H1 (cell line): ENCODE measurements at regions not wholly inside any gene's neighbourhood (a gene's known extent, or its start where the extent isn't known, plus 50 kb on each side); places are given as distances from the start of the nearest gene placed in this dataset.

Experiments
- CTCF ChIA-PET: fragments of 300-600 bp; sonication (Branson Sonifier 250); formaldehyde crosslinking; loops from one replicate; lab custom pipeline; 2021; ENCODE audit not compliant: partially characterized antibody; lab: Charles Lee
- POLR2A ChIA-PET: fragments of 300-600 bp; sonication (Branson Sonifier 250); formaldehyde crosslinking; loops from one replicate; lab custom pipeline; 2021; ENCODE audit warnings: inconsistent platforms; ENCODE audit not compliant: partially characterized antibody; lab: Charles Lee
- DNase-seq, 2 experiments: peaks; one replicate each; pipeline versions ENCODE4 v3.0.0 to v3.0.0-alpha.2; 2010 to 2022; ENCODE audit warnings: low spot score in 2 of 2, low read depth in 1 of 2, mixed read lengths in 1 of 2
- FAIRE-seq: peaks from 2 replicates; lab custom pipeline; 2011; peaks lifted over from hg19 to GRCh38; lab: Jason Lieb, UNC
- H2AFZ ChIP-seq: 2 replicates; pipeline ENCODE4 v1.8.1; 2012; ENCODE audit warnings: low read length, inconsistent platforms
- H2AK5ac ChIP-seq: 2 replicates; pipeline ENCODE4 v1.6.1; 2013; ENCODE audit warnings: low read depth, low read length
- H2BK120ac ChIP-seq: replicated peaks from 2 replicates; pipeline ENCODE3; 2013; ENCODE audit warnings: low read depth, low read length, inconsistent platforms
- H2BK12ac ChIP-seq: 2 replicates; pipeline ENCODE4 v1.6.1; 2013; ENCODE audit warnings: low read depth, low read length
- H2BK15ac ChIP-seq: 2 replicates; pipeline ENCODE4 v1.6.1; 2013; ENCODE audit warnings: low read length
- H2BK20ac ChIP-seq: 2 replicates; pipeline ENCODE4 v1.6.1; 2013; ENCODE audit warnings: low read length
- H2BK5ac ChIP-seq: 2 replicates; pipeline ENCODE4 v1.6.1; 2013; ENCODE audit warnings: low read depth, low read length
- H3K14ac ChIP-seq: 2 replicates; pipeline ENCODE4 v1.6.1; 2013; ENCODE audit warnings: inconsistent platforms; ENCODE audit not compliant: insufficient read length
- H3K18ac ChIP-seq: 2 replicates; pipeline ENCODE4 v1.6.1; 2013; ENCODE audit warnings: low read length; ENCODE audit errors: extremely low read depth
- H3K23ac ChIP-seq: 2 replicates; pipeline ENCODE4 v1.6.1; 2013; ENCODE audit warnings: inconsistent platforms; ENCODE audit not compliant: insufficient read length
- H3K23me2 ChIP-seq: 2 replicates; pipeline ENCODE4 v1.6.1; 2013; ENCODE audit warnings: low read depth, low read length
- H3K27ac ChIP-seq: 2 replicates; pipeline ENCODE4 v1.6.1; 2011; ENCODE audit warnings: low read depth, low read length, inconsistent platforms
- H3K27me3 ChIP-seq, 4 experiments: replicated peaks in 1 of 4; 1 replicate in 1 of 4; 2 replicates in 3 of 4; pipeline versions ENCODE4 v1.6.1 to v1.8.1; 2011 to 2013; ENCODE audit warnings: low read length in 3 of 4, mild to moderate bottlenecking in 3 of 4, inconsistent platforms in 2 of 4, mixed read lengths in 2 of 4, moderate library complexity in 1 of 4; ENCODE audit not compliant: control insufficient read depth in 3 of 4, insufficient read depth in 3 of 4; ENCODE audit errors: extremely low read depth in 1 of 4
- H3K36me3 ChIP-seq, 4 experiments: 2 replicates each; pipeline versions ENCODE4 v1.6.1 to v1.8.1; 2011 to 2013; ENCODE audit warnings: mild to moderate bottlenecking in 4 of 4, low read length in 3 of 4, moderate library complexity in 2 of 4, control low read depth in 1 of 4, inconsistent platforms in 1 of 4; ENCODE audit not compliant: insufficient read depth in 4 of 4, control insufficient read depth in 2 of 4
- H3K4ac ChIP-seq: replicated peaks from 2 replicates; pipeline ENCODE3; 2013; ENCODE audit warnings: low read length, low read depth, mixed read lengths, inconsistent platforms; ENCODE audit not compliant: insufficient read length
- H3K4me1 ChIP-seq, 4 experiments: replicated peaks in 1 of 4; 1 replicate in 1 of 4; 2 replicates in 3 of 4; pipeline versions ENCODE4 v1.6.1 to v1.8.1; 2011 to 2013; ENCODE audit warnings: low read length in 3 of 4, inconsistent platforms in 2 of 4, mixed read lengths in 1 of 4; ENCODE audit not compliant: insufficient read depth in 4 of 4, control insufficient read depth in 3 of 4
- H3K4me2 ChIP-seq, 2 experiments: 2 replicates each; pipeline versions ENCODE4 v1.6.1 to v1.8.1; 2011 to 2013; ENCODE audit warnings: low read depth in 2 of 2, low read length in 2 of 2, control low read depth in 1 of 2, inconsistent platforms in 1 of 2, mild to moderate bottlenecking in 1 of 2; ENCODE audit not compliant: insufficient read depth in 1 of 2
- H3K4me3 ChIP-seq, 4 experiments: fragments of 200-600, 300-600 bp in 1 of 4; sonication (generic), shearing (Covaris generic), sonication (Bioruptor Twin) in 1 of 4; 2 replicates each; pipeline versions ENCODE4 v1.5.1 to v1.8.1; 2011 to 2016; ENCODE audit warnings: low read length in 4 of 4, low read depth in 3 of 4, control low read depth in 2 of 4, inconsistent platforms in 2 of 4, mild to moderate bottlenecking in 2 of 4, mixed read lengths in 1 of 4, moderate library complexity in 1 of 4; ENCODE audit not compliant: insufficient read depth in 2 of 4; ENCODE audit errors: extremely low read depth in 1 of 4
- H3K56ac ChIP-seq: replicated peaks from 2 replicates; pipeline ENCODE3; 2013; ENCODE audit warnings: low read depth, mild to moderate bottlenecking, mixed read lengths, low read length, inconsistent platforms; ENCODE audit not compliant: insufficient read length
- H3K79me1 ChIP-seq: 2 replicates; pipeline ENCODE4 v1.6.1; 2013; ENCODE audit warnings: low read depth, low read length, control low read depth
- H3K79me2 ChIP-seq, 2 experiments: 2 replicates each; pipeline versions ENCODE4 v1.6.1 to v1.8.1; 2012 to 2013; ENCODE audit warnings: low read length in 2 of 2, mild to moderate bottlenecking in 2 of 2, inconsistent platforms in 1 of 2; ENCODE audit not compliant: insufficient read depth in 2 of 2, control insufficient read depth in 1 of 2
- H3K9ac ChIP-seq, 4 experiments: replicated peaks in 1 of 4; 1 replicate in 1 of 4; 2 replicates in 3 of 4; pipeline versions ENCODE4 v1.6.1 to v1.8.1; 2011 to 2013; ENCODE audit warnings: low read depth in 3 of 4, low read length in 3 of 4, control low read depth in 2 of 4, mild to moderate bottlenecking in 2 of 4, moderate library complexity in 2 of 4, inconsistent platforms in 1 of 4; ENCODE audit errors: extremely low read depth in 1 of 4
- H3K9me3 ChIP-seq, 2 experiments: 2 replicates each; pipeline versions ENCODE4 v1.6.1 to v1.8.1; 2012 to 2013; ENCODE audit warnings: mild to moderate bottlenecking in 2 of 2, moderate library complexity in 2 of 2, control low read depth in 1 of 2, inconsistent platforms in 1 of 2, low read depth in 1 of 2, low read length in 1 of 2, mixed read lengths in 1 of 2; ENCODE audit not compliant: insufficient read depth in 2 of 2
- H4K20me1 ChIP-seq, 2 experiments: replicated peaks in 1 of 2; 2 replicates each; pipeline versions ENCODE3 to v1.8.1; 2011 to 2013; ENCODE audit warnings: inconsistent platforms in 2 of 2, low read length in 2 of 2, mild to moderate bottlenecking in 1 of 2; ENCODE audit not compliant: insufficient read depth in 2 of 2, control insufficient read depth in 1 of 2
- H4K5ac ChIP-seq: 2 replicates; pipeline ENCODE4 v1.6.1; 2013; ENCODE audit warnings: low read length, low read depth, mixed read lengths, inconsistent platforms; ENCODE audit not compliant: insufficient read length
- H4K8ac ChIP-seq: 2 replicates; pipeline ENCODE4 v1.8.0; 2013; ENCODE audit warnings: mild to moderate bottlenecking, moderate library complexity, low read length, inconsistent platforms; ENCODE audit not compliant: insufficient read depth; ENCODE audit errors: extremely low read depth
- H4K91ac ChIP-seq: replicated peaks from 2 replicates; pipeline ENCODE3; 2013; ENCODE audit warnings: low read length, mixed read lengths, inconsistent platforms; ENCODE audit not compliant: insufficient read length
- BACH1 ChIP-seq: IDR thresholded peaks from 2 replicates; pipeline ENCODE4 v1.6.1; 2012; ENCODE audit warnings: low read length, improper control_type of control experiment
- CREB1 ChIP-seq: IDR thresholded peaks from 2 replicates; pipeline ENCODE4 v1.6.1; 2012; ENCODE audit warnings: inconsistent platforms
- E2F6 ChIP-seq: IDR thresholded peaks from 2 replicates; pipeline ENCODE4 v1.6.1; 2012; ENCODE audit warnings: inconsistent platforms
- MAFK ChIP-seq: IDR thresholded peaks from 2 replicates; pipeline ENCODE4 v1.6.1; 2012; ENCODE audit warnings: low read depth, mild to moderate bottlenecking, improper control_type of control experiment, low read length
- MAX ChIP-seq: IDR thresholded peaks from 2 replicates; pipeline ENCODE4 v1.6.1; 2012; ENCODE audit warnings: inconsistent platforms
- TBP ChIP-seq: IDR thresholded peaks from 2 replicates; pipeline ENCODE4 v1.6.1; 2011; ENCODE audit warnings: low read depth, low read length, improper control_type of control experiment
- WGBS, 2 experiments: shearing (Covaris generic) in 1 of 2; methylation state at CpG; one replicate each; pipeline versions ENCODE4 v1.1.6 to v1.1.7; 2013 to 2015; ENCODE audit warnings: low lambda C conversion rate in 2 of 2, mixed read lengths in 2 of 2, inconsistent platforms in 1 of 2, low coverage in 1 of 2, missing lambda C conversion rate in 1 of 2; ENCODE audit not compliant: insufficient replicate concordance in 2 of 2, insufficient coverage in 1 of 2, insufficient read length in 1 of 2; ENCODE audit errors: extremely low coverage in 1 of 2, missing lambda C conversion rate in 1 of 2; 5-methylcytosine and 5-hydroxymethylcytosine counted together

GRCh38 chr2:21642647-21643046 is 518.9 kb downstream of the TDRD15 start:
- POLR2A ChIA-PET: interaction anchor here (1.0 kb wide), 1 partner anchor 10 kb away, joined by 3 read pairs; no protein-coding TSS in a partner anchor
- no peak overlapping the region for H3K23ac ChIP-seq
- no peaks in the 10 kb centered on the region for H3K79me2 ChIP-seq
- no peak overlapping the region for H3K9ac ChIP-seq
- no peak overlapping the region for H4K8ac ChIP-seq
- no peak overlapping the region for H2BK15ac ChIP-seq
- H3K14ac ChIP-seq: no peak overlapping the region
- no peak for DNase-seq
- H3K56ac ChIP-seq: no peak overlapping the region
- peaks cover 0 to 16% (median 3%) of the 10 kb centered on the region in 4 experiments; a peak in 3 of 7 replicates for H3K4me1 ChIP-seq
- H3K9me3 ChIP-seq: no peaks in the 10 kb centered on the region
- H2AFZ ChIP-seq: peak overlapping the region; percentile 55; the same call in 1 of the 2 replicates
- no peaks in the 10 kb centered on the region for H3K36me3 ChIP-seq
- no peak overlapping the region for H3K27ac ChIP-seq
- peak overlapping the region in 1 of 4 experiments; percentile 24; a peak in 1 of 8 replicates for H3K4me3 ChIP-seq
- H3K79me1 ChIP-seq: no peaks in the 10 kb centered on the region
- no peaks in the 10 kb centered on the region for H3K27me3 ChIP-seq
- H2BK5ac ChIP-seq: no peak overlapping the region; the same call in 1 of the 2 replicates
- 61% methylated on average over 6 of the region's 6 CpGs; no CpG with 5 or more reads in 1 of the 2 experiments for WGBS, 2 experiments
- no peaks in the 10 kb centered on the region for H3K23me2 ChIP-seq
- TF ChIP-seq E2F6: 0 out of 2 replicates have a peak, but pooled peaks have one; percentile 23
- TF ChIP-seq CREB1: no peak
- no peak for TF ChIP-seq TBP
- peak; percentile 66 for TF ChIP-seq MAFK
- peak; percentile 82; the same call in 1 of the 2 replicates for TF ChIP-seq BACH1
- peak; percentile 53 for TF ChIP-seq MAX
- TF ChIP-seq, all 59 proteins: peak for 4
- Histone ChIP-seq H4K91ac (no peak overlapping the region), H2BK12ac (peak overlapping the region; percentile 45; the same call in 1 of the 2 replicates), H4K20me1 (no peaks in the 10 kb centered on the region), H4K5ac (no peak overlapping the region), H3K18ac (0 out of 2 replicates have a peak overlapping the region, but pooled peaks have one; percentile 9), H2BK120ac (no peak overlapping the region), H2AK5ac (no peak overlapping the region), H3K4me2 (peak overlapping the region in 1 of 2 experiments; percentile 18; a peak in 1 of 4 replicates), H2BK20ac (peak overlapping the region; percentile 83; the same call in 1 of the 2 replicates), H3K4ac (no peak overlapping the region)
- CTCF ChIA-PET: interaction anchor here (0.6 to 2.7 kb wide), 4 partner anchors 9 to 220 kb away, joined by 3 to 9 read pairs (median 4); no protein-coding TSS in a partner anchor
- FAIRE-seq: no peak
